ENCODE measurements at regions not wholly inside any gene's neighbourhood (a gene's known extent, or its start where the extent isn't known, plus 50 kb on each side); places are given as distances from the start of the nearest gene placed in this dataset.

GRCh38 chr4:1479454-1479853 is 73.2 kb upstream of the NKX1-1 start:
- DNase-seq (ENCODE audit: low read depth), result no peak
- no peak overlapping the region for H3K4me3 ChIP-seq (ENCODE audit: low read length)
- TF ChIP-seq CTCF (IDR thresholded peaks at IDR 0.05; ENCODE audit: insufficient read depth, low read depth, low read length, missing control alignments), result no peak

- DNase-seq (ENCODE audit: low read depth), result no peak
- no peak overlapping the region for H3K4me3 ChIP-seq (ENCODE audit: low read length)
- TF ChIP-seq CTCF (IDR thresholded peaks at IDR 0.05; ENCODE audit: insufficient read depth, low read depth, low read length, missing control alignments), result no peak
Measured at GRCh38 chr4:1478766-1479355, 72.6 kb upstream of the NKX1-1 start.

- no peak overlapping the region for H3K4me3 ChIP-seq (ENCODE audit: low read length)
- no peak for TF ChIP-seq CTCF (IDR thresholded peaks at IDR 0.05; ENCODE audit: insufficient read depth, low read depth, low read length, missing control alignments)
- no peak for DNase-seq (ENCODE audit: low read depth)
Measured at GRCh38 chr4:1477045-1477840, 71.0 kb upstream of the NKX1-1 start.

GRCh38 chr4:1476140-1476513 is 69.9 kb upstream of the NKX1-1 start:
- DNase-seq (ENCODE audit: low read depth), result no peak
- no peak overlapping the region for H3K4me3 ChIP-seq (ENCODE audit: low read length)
- no peak for TF ChIP-seq CTCF (IDR thresholded peaks at IDR 0.05; ENCODE audit: insufficient read depth, low read depth, low read length, missing control alignments)

GRCh38 chr4:1475277-1476139 is 69.3 kb upstream of the NKX1-1 start:
- no peak for DNase-seq (ENCODE audit: low read depth)
- TF ChIP-seq CTCF (IDR thresholded peaks at IDR 0.05; ENCODE audit: insufficient read depth, low read depth, low read length, missing control alignments), result no peak
- H3K4me3 ChIP-seq (ENCODE audit: low read length), result no peak overlapping the region

- DNase-seq (ENCODE audit: low read depth), result no peak
- H3K4me3 ChIP-seq (ENCODE audit: low read length), result no peak overlapping the region
- TF ChIP-seq CTCF (IDR thresholded peaks at IDR 0.05; ENCODE audit: insufficient read depth, low read depth, low read length, missing control alignments), result no peak
Measured at GRCh38 chr4:1474126-1475090, 68.2 kb upstream of the NKX1-1 start.
